NCI-H1694 treated with DMSO at 0.1 percent for 48 hours (cell line): ENCODE measurements at regions not wholly inside any gene's neighbourhood (a gene's known extent, or its start where the extent isn't known, plus 50 kb on each side); places are given as distances from the start of the nearest gene placed in this dataset.

ENCODE experiments used
- DNase-seq: peaks from one replicate; lab custom pipeline; 2025; lab: John Stamatoyannopoulos, UW

GRCh38 chr5:93275376-93275775, 305.6 kb downstream of the NR2F1-AS1 start:
- no peak for DNase-seq

- DNase-seq, result no peak
Observed at GRCh38 chr5:93274291-93274690, 306.7 kb downstream of the NR2F1-AS1 start.

DNA sequence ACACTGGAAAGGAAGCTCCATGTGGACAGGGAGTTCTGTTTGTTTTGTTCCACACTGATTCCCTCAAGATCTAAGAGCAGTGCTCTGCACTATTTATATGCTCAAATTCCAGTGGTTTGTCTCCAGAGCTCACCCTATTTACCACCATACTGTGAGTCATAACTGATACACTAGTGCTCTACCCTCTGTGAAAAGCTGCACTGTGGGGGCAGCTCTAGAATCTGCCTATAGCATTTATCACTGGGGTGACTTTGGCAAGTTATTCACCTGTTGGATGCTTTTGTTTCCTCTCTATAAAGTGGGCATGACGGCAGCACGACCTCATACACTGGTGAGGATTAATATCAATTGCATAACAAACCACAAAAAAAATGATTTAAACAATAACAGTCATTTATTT, 307.8 kb downstream of the NR2F1-AS1 start:
- DNase-seq, result no peak

DNA sequence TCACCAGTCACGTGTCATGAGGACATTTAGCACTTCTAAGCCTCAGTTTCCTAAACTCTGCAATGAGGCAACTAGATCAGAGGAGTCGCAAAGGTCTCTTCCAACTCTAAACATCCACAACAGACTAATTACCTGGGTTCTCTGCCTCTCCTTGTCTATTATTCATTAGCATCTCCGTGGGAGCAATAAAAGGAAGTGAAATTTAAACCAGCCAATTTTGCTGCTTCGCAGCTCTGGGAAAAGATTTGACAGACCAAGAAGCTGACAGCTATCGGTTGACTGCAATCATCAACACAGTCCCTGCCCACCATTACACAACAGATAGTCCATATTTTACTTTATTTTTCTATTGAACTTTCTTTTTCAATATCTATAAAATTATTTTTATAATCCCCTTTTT, 308.9 kb downstream of the NR2F1-AS1 start:
- no peak for DNase-seq

DNA sequence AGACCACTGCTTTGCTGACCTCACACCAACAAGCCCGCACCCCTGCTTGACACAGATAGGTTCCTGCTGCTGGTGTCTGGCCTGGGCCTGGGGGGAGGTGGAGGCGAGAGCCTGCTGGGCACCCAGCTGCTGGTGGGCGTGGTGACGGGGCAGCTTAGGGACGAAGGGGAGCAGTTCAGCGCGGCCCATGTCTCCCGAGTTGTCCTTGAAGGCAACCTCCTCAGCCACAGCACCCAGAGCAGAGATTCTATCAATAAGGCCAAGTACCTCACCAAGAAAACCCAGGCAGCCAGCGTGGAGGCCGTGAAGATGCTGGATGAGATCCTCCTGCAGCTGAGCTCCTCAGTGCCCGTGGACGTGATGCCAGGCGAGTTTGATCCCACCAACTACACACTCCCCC, 313.3 kb downstream of the NR2F1-AS1 start:
- no peak for DNase-seq

GRCh38 chr5:93267276-93267675, 313.7 kb downstream of the NR2F1-AS1 start:
- no peak for DNase-seq

- no peak for DNase-seq
Observed at GRCh38 chr5:93257616-93258015, 323.4 kb downstream of the NR2F1-AS1 start.

DNA sequence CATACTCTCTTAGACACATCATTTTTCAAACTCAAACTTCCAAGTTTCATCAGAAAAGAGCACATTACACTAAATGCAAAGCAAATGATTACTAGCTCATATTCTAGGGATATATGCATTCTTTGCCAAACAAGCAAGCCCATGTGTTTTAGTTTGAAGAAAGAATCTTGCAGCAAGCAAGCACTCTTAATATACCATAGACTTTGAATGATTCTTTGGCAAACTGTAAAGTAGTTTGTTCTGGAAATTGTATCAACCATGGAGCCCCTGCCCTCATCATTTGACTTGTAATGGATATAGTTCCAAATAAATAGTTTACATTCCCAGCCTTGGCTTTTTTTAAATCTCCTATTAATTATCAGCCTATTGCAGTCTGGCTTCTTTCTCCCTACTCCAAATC, 325.2 kb downstream of the NR2F1-AS1 start:
- DNase-seq, result no peak

DNA sequence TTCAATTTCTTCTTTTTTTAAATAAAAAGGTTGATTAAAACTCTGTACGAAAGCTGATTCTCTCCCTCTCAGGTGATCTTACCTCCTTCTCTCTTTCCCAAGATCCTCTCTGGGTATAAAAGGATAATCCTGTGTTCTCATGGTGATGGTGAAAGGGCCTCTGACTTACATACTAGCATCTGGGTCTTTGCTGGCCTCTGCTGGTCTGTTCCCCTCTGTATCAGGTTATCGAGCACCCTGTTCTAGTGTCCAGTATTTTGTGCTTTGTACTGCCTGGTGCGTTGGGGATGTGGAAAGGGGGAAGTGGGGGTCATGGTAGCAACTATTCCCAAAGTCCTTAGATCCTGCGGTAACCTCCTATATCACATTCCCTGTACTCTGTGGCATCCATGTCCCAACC, 328.9 kb downstream of the NR2F1-AS1 start:
- DNase-seq, result no peak

DNA sequence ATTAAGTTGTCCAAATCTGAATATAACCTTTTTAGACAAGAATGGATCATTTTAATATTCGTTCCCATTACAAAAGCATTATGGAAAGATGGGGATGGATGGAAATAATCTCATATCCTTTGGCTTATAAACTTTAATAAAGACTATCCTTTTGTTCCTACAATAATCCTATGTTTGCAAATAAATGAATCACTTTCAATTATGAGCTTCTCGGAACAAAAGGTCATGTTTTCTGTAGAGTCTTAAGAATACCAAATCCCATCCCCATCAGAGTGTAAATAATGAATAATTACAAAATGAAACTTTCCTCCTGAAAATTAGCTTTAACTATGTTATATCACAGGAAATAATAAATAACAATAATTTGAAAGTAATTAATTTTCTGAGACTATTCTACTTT, 329.7 kb downstream of the NR2F1-AS1 start:
- DNase-seq, result no peak

DNA sequence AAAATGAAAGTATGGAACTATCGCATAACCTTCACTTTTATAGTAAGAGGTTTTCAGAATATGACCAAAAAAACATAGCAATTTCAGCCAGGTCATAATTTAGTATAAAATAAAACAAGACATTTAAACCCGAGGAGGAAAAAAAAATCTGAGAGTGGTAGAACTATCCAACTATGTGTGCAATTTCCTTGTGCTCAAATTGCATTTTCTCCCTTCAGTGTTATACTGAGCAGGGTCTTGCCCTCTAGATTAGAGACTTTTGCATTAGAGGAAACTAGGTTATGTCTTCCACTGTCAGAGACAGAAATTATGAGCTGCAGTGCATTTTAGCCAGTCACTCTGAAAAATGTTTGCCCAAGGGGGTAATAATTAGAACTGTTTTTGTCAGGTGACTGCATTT, 330.6 kb downstream of the NR2F1-AS1 start:
- DNase-seq, result no peak

DNA sequence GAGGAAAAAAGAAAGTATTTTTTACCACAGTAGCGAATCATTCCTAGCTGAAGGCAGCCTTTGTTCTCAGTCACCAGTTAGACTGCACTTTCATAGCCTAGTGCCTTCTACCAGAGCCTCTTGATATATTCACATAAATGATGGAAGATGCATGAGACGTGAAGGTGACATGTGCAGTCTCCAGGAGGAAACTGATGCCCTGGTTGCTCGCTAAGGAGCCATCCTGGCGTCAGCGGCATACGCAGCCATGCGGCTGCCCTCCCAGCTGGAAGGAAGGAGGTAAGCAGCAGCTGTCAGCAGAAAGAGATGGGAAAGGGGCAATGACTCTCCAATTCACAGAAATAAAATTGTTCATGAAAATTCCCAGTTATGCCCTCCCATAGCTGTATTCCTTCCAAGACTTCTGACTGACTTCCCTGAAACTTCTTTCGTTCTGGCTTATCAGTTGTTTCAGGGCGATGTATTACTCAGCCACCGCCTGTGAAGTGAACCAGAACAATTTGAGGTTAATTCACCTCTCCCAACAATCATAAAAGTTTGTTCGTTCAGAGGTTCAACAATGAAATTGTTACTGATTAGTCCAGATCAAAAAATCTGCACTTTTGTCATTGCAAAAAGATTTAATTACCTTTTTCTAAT, 331.2 kb downstream of the NR2F1-AS1 start:
- peak; percentile 71 for DNase-seq

DNA sequence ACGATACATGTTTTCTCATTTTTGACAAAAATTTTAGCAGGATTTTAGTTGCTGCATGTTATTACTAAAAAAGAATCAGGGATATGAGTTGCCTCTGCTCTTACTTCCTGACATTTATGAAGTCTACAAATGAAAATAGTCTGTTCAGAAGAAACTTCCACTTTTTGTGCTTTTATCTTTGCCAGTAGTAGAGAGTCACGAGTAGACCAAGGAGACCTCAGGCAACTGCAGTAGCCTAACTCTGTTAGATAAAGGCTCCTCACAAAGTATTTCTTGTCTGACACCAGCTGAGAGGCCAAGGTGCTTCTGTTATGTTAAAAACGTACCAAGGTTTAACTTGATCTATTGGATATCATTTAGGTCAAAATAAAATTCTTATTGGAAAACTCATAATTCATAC, 333.9 kb downstream of the NR2F1-AS1 start:
- DNase-seq, result no peak

- peak; percentile 66 for DNase-seq
Observed at GRCh38 chr5:93246090-93246855, 334.7 kb downstream of the NR2F1-AS1 start.

- no peak for DNase-seq
Observed at GRCh38 chr5:93245226-93245625, 335.8 kb downstream of the NR2F1-AS1 start.

- no peak for DNase-seq
Observed at GRCh38 chr5:93243481-93243880, 337.5 kb downstream of the NR2F1-AS1 start.

- no peak for DNase-seq
Observed at GRCh38 chr5:93240228-93240834, 340.7 kb downstream of the NR2F1-AS1 start.

- DNase-seq, result no peak
Observed at GRCh38 chr5:93236807-93237421, 344.1 kb downstream of the NR2F1-AS1 start.

- DNase-seq, result no peak
Observed at GRCh38 chr5:93235761-93236160, 345.3 kb downstream of the NR2F1-AS1 start.

GRCh38 chr5:93226202-93226735, 354.8 kb downstream of the NR2F1-AS1 start:
- DNase-seq, result no peak

GRCh38 chr5:93225748-93226147, 355.3 kb downstream of the NR2F1-AS1 start:
- no peak for DNase-seq

GRCh38 chr5:93224624-93225023, 356.4 kb downstream of the NR2F1-AS1 start:
- DNase-seq, result no peak

DNA sequence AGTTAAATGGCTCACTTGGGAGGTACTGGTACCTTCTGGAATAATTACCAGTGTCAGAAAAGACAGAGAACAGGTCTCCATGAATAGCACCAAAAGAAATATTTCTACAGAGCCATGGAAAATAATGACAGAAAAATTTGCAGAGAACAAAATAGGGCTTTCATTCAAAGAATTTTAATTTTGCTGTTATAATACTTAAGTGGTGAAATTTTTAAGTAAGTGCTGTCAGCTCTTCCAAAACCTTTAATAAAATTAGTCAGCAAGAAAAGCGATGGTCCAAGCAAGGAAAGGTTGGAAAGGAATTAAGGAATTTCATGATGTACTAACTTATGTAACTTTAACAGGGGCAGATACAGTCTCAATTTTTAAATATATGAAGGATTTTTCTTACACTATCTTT, 359.2 kb downstream of the NR2F1-AS1 start:
- no peak for DNase-seq
